ENCODE measurements at regions not wholly inside any gene's neighbourhood (a gene's known extent, or its start where the extent isn't known, plus 50 kb on each side); places are given as distances from the start of the nearest gene placed in this dataset.
"Not testable (repeated sequence)": the region's sequence is repeated elsewhere in the genome, so short reads cannot be mapped to it uniquely, and the experiment has no call there.

DNA sequence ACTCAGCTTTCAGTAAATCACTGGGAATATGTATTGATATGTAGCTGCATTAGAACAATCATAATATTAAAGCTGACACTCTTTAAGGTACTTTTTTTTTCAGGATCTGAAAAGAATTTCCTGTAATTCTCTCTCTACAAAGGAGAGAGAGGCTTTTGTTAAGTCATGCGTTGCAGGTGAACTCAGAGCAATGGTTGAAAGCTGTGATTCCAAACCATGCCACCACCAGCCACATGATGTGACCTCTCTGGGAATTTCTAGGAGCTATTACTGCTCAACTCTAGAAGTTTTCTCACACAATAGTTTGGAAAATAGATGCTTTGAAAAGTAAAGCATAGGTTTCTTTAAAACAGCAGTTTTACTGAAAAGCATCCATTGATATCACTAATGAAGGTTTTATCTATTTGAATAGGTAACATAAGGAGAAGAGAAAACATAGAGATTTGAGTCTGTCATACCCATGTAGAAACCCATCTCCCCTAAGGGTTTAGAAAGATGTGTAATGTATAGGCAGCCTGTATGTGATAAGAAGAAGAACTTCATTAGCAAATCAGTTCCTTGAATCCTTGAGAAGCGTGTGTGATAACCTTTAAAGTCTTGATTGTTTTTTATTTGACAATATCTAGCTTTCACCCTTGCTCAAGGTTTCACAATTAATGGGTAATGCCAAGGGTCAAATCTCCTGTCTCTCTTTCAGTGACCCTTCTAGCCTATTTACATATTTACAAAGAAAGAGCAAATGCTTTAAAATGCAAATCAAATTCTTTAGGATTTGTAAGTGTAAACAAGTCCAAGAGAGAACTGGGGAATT is 161.0 kb upstream of the ANKRD50 start:
- DNase-seq, result no peak

DNA sequence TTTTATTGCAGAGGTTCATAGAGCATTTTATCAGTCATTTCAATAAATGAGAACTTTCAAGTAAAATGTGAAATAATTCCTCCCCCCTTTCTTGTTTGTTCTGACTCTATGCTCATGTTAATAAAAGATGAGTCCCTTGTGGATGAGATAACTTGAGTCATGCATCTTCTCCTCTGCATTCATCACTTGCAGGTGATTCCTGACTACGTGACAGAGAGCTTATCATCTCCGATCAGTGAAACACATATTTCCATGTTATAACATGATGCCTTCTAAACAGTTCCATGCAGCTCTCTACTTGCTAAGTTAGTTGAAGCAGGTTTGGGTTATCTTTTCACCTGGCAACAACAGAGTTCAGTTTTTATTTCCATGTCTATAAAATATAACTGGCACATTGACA is 160.1 kb upstream of the ANKRD50 start:
- DNase-seq, result no peak

DNA sequence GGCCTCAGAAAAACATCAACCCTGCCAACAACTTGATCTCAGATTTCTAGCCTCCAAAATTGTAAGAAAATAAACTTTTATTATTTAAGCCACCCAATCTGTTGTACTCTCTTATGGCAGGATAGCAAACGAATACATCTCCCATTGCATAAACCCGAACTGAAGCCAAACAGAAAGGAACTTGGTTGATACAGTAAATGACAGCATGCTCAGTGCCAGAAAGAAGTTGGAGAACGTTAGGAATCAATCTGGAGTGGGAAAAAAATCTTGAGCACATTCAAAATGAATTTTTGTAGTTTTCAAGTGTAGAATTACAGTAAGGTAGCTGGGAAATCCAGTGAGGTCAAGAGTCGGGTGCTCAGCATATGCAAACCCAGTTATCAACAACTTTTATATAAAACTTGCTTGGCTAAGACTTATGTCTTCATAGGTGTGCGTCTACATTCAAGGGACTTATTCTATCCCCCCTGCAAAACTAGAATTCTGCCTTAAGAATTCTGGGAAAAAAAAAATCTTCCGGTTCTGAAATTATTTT is 157.5 kb upstream of the ANKRD50 start:
- DNase-seq, result no peak

DNA sequence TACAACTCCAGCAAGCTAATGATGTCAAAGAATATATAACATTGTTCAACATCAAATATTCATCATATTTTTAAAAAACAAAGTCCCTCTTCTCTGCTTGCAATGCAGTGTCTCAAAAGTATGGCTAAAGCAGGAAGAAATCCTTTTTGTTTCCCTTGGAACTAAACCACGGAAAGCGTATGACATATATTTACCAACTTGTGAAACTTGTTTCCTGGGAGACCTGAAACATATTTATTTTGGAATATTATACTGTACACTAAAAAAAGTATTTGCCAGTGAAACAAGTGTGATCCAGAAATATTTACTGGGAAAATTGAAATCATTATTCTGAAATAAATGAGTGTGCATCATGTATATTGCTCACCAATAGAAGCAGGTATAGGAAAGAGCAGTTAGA is 156.0 kb upstream of the ANKRD50 start:
- DNase-seq, result no peak

DNA sequence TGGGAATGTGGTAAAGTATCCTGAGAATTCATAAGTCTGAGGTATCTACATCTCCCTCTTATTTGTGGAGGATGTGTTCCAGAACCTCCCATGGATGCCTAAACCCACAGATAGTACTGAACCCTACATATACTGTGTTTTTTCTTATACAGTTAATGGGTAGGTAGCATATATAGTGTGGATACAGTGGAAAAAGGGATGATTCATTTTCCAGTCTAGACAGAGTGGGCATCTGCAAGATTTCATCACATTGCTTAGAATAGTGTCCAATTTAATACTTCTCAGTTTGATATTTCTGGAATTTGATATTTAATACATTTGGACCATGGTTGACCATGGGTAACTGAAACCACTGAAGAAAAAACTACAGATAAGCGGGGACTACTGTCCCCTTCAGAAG is 155.0 kb upstream of the ANKRD50 start:
- DNase-seq, result no peak

DNA sequence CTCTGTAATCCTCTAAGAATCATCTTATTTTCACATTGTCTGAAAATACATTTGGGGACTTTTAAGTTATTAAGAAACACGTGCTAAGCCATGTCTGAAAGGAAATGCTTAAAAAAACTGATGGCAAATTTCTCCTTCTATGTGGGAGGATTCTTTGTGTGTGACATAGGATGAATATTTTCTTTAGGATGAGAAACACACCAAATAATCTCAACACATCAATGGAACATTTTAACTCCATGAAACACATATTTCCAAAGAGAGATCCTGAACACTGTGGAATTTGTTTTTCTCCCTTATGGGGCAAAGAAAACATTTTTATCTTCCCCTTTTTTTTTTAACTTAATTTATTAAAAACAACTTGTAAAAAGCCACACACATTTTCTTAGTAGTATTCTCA is 153.8 kb upstream of the ANKRD50 start:
- DNase-seq, result no peak

DNA sequence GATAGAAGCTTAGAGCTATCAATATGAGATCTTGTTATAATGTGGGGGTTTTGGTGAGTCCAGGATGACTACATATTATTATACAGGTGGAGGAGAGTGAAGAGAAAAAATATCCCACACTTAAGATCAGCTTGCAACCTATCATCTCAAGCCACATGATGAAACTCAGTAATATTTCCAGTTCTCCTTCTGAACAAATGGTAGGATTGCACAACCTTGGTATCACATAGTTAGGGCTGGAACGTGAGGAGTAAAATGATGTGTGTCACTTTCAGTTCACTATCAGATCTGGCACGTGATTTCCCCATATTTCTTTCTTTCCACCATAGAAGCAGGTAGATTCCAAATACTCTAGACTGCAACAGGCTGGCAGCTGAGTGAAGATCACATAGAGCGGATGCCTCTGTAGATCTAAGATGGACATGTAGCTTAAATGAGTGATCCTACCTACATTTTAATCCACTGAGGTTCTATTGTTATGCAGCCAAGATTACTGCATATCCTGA is 150.6 kb upstream of the ANKRD50 start:
- peak; percentile 1 for DNase-seq

DNA sequence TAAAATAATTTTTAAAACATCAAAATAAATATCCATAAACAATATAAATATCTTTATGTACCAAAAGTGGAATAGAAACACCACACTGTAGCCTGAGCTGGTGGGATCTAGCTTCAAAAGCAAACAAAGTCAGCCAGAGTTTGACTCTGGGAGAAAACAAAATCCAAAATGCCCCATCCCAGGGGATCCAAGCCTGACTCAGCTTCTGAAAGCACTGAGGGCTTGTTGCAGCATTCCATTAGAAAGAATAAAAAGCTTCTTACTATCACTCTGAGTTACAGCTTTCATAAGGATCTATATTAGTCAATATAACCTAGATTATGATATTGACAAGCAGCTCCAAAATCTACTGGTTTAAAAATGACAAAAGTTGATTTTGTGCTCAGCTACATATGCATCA is 149.7 kb upstream of the ANKRD50 start:
- DNase-seq, result no peak

DNA sequence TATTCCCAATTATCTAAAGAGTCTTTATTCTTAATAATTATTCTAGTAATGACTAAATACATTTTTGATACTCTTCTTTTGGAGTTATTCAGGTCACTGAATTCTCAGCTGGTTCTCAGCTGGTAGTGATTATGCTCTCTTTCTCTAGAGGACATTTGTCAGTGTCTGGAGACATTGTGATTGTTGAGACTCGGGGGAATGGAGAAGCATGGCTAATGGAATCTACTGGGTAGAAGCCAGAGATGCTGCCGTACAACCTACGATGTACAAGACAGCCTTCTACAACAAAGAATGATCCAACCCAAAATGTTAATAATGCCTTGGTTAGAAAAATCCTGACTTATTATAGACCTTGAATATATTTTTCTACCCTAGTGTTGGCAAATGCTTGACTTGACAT is 149.2 kb upstream of the ANKRD50 start:
- DNase-seq, result no peak

DNA sequence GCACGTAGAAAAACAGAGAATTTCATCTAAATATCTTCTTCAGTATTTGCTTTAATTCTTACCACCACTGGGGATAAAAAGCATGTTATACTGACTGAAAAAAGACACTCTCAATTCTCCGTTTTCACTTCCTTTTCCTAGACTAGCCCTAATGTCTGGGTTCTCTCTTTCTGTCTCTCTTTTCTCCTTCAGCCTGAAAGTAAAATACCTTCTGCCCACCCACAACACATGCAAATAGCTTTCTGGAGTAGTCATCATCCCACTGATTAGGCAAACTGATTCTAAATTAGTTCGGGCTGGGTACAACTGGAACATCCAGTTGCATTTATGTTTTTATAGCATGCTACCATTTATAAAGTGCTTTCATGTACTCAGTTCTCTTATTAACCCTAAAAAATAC is 142.4 kb upstream of the ANKRD50 start:
- DNase-seq, result no peak

DNA sequence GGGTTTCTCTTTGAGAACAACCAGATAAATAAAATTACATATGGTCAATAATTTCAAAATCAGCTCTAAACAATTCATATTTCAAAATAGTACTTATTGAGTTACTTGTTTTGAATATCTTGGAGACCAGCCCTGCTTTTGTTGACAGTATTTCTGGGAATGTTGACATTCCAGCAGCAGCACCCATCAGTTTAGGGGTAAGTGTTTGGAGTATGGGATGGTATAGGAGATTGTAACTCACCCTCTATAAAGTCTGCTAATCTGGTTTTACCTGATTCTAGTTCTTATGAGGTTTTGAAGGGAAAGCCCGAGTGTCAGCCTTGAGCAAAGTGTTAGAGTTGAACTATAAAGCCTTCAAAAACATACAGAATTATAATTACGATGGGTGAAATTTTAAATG is 139.2 kb upstream of the ANKRD50 start:
- DNase-seq, result no peak

DNA sequence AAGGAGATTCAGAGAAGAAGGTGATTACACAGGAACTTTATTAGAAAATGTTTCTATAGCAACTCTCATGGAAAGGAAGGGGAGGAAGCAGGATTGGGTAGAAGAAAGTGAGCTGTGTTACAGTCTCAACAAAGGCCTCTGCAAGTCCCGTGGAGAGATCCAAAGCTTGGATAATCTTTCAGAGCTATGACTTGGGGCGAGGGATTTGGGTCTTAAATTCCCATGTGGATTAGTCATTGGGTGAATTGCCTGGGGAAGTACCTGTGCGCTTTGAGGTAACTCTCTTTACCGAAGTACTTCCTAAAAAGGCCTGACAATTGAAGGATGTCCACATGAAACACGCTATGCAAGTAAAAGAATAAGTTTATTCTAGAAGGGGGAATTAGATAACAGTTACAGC is 133.8 kb upstream of the ANKRD50 start:
- DNase-seq, result no peak

DNA sequence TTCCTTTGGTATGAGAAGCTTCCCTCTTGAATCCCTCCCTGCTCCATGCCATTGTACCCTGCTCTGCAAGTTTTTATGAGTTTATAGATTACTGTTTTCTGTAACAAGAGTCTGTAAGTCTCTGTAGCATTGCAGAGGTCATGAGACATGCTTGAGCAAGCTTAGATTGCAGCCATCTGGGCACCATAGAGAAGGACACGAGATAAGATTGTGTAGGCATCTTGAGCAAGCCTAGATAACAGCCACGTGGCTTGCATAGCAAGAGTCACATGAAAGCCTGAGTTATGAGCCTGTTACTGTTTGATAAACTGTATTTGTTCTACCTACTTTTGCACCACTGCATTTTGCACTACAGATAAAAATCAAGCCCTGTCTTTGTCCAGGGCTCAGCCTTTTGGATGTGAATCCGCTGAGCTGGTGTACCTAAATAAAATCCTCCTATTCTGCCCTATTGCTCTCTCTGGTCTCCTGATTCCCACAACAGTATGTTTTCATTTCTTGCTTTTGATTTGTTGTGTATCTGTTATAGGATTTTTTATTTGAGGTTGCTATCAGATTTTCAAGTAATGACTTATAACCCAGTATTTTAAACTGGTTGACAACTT is 127.4 kb upstream of the ANKRD50 start:
- no peak for DNase-seq

DNA sequence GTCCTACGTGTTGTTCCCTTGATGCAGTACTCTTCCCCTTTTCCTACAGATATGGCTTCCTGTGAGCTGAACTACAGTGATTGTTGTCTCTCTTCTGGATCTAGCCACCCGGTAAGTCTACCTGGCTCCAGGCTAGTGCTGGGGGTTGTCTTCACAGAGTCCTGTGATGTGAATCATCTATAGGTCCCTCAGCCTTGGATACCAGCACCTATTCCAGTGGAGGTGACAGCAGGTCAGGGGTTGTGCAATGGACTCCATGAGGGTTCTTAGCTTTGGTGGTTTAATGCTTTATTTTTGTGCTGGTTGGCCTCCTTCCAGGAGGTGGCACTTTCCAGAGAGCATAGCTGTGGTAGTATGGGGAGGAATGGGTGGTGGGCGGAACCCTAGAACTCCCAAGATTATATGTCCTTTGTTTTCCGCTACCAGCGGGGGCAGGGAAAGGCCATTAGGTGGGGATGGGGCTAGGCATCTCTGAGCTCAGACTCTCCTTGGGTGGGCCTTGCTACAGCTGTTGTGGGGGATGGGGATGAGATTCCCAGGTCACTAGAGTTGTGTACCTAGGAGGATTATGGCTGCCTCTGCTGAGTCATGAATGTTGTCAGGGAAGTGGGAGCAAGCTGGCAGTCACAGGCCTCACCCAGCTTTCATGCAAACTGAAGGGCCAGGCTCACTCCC is 121.4 kb upstream of the ANKRD50 start:
- no peak for DNase-seq

DNA sequence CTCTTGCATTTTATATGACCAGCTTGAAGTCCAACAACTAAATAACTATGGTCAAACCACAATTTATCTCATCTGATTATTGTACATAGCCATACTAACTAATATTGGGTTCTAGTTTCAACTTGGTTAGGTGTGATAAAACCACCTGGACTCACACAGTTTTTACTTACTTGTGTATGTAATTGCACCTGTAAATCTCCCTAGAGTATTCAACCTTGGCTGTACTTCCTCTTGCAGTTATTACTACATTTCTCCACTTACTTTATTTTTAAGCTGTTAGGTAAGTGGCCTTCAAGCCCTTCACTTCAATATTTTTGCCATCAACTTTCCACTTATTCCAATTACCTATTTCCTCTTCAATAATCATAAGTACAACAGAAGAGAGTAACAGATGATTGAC is 115.8 kb upstream of the ANKRD50 start:
- DNase-seq, result no peak

DNA sequence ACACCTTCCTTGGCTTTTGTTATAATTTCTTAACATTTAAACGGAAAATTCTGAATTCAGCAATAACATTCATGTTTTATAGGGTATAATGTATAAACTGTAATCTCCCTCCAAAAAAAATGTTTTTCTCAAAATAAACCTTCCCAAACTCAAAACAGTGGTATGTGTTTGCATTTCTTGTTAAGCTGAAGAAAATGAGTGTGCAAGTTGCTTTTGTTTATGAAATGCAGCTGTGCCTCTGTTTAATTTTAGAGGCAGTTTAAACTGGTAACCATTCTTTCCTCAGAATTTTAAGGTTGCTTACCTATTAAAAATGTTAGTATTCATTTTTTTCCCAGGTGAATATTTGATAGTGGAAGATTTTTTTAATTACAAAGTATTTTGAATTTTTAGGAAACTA is 105.0 kb upstream of the ANKRD50 start:
- DNase-seq, result no peak

DNA sequence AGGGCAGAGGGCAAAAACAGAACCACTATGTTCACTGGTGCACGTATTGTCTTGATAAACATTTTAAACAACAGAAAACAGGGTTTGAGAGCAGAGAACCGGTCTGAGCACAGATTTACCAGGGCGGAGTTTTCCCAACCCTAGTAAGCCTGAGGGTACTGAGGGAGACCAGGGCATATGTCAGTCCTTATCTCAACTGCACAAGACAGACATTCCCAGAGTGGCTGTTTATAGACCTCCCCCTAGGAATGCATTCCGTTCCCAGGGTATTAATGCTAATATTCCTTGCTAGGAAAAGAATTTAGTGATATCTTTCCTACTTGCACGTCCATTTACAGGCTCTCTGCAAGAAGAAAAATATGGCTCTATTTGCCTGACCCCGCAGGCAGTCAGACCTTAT is 99.7 kb upstream of the ANKRD50 start:
- not testable (repeated sequence) for DNase-seq

DNA sequence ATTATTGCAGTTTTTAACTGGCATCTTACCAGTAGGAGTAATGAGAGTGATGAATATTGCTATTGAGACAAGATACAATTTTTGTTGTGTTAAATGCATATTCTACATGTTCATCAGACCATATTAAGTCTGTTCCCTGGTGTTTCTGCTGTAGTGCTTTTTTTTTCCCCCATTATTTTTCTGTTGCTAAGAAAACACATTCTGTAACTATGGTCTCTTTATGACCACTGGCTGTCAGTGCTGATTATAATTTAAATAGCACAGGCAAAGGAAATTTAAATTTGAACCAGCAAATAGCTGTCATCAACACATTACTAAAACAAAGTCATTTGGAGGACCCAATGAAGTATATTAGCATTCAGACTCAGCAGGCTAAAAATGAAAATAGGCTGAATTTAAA is 98.3 kb upstream of the ANKRD50 start:
- no peak for DNase-seq

DNA sequence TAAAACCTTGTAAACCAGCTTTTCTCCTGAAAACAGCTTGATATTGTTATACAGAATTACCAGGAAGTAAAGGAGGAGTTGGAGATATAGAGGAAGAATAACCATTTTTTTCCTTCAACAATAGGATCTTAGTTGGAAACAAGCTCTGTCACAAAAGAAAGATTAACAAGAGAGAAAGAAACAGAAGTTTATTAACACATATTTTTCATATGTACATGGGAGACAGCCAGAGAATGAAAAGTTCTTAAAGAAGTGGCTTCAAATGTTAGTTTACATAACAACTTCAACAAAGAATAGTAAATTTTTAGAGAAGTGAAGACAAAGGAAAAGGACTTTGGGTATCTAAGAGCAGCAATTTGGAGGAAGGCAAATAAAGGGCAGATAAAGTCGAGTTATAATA is 94.9 kb upstream of the ANKRD50 start:
- DNase-seq, result no peak

DNA sequence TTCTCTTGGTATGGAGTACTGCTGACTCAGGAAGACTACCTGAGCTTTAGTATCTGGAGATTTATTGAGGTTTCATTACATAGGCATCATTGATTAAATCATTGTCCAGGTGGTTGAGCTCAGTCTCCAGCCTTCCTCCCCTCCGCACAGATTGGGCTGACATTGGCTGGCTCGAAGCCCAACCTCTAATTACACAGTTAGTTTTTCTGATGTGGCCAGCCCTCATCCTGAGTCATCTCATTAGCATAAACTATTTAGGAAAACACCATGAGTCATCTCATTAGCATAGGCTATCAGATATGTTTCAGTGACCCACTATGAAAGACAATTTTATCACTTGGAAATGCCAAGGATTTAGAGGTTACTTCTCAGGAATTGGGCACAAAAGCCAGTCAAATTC is 93.9 kb upstream of the ANKRD50 start:
- DNase-seq, result no peak

DNA sequence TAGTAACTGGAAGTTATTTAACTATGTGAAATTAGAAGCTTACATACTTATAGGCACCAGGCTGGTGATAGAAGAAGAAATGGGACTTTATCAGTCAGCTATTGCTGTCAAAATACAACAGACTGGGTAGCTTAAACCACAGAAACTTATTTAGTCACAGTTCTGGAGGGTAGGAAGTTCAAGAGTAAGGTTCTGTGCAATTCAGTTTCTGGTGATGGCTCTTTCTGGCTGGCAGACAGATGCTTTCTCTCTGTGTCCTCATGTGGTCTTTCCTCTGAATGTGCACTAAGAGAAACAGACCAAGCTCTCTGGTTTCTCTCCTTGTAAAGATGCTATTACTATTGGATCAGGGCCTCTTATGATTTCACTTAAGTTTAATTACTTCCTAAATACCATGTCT is 92.1 kb upstream of the ANKRD50 start:
- no peak for DNase-seq

DNA sequence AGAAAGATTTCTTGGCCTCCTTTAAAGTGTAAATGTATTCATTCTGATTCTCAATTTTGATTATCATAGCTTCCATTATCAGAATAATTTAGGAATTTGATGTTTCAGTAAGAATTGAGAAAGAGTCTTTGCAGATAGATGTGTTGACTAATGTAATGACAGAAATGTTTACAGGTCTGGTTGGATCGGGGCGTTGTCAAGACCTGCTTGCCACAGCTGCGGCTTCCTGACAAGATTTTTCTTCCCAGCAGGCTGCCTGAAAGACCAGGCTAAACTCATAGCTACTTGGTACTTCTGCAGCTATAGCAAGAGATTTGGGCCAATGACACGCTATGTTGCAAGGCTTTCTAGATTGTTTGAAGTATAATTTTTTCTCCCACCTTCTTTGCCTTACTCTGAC is 91.5 kb upstream of the ANKRD50 start:
- DNase-seq, result no peak

DNA sequence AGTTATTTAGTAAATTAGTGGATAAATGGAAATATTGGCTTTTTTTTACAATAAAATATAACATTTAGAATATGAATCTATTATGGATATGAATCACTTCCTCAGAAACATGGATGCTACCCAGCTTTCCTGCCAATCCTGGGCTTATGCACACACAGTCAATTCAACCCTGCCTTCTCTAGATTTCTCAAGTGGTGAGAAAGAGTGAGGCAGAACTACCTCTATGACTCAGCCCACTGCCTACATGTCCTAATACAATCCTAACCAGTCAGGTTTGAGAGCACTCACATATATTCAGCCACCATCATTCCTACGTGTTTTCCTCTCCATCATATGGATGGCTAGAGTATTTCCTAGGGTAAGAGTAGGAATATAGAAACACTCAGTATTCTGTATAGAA is 91.1 kb upstream of the ANKRD50 start:
- no peak for DNase-seq

DNA sequence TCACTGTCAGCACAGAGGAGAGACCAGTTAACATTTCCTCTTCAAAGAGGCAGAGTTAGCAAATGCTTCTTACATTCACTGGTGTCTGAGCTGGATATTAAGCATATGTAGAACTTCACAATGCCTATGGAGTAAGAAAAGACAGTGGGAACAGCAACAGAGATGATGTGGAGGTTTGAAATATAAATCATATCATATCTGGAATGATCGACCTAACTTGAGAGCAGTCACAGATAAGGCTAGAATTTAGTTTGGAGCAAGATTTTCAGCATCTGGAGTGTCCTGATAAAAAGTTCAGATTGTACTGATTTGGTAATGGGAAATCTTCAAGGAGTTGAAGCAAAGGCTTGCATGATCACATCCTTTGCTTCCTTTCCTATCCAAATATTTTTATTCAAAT is 90.5 kb upstream of the ANKRD50 start:
- DNase-seq, result no peak
